OCI-LY1 (cell line): ENCODE measurements at regions not wholly inside any gene's neighbourhood (a gene's known extent, or its start where the extent isn't known, plus 50 kb on each side); places are given as distances from the start of the nearest gene placed in this dataset.

Experiments
- CTCF ChIP-seq: fragments of 200-600 bp; sonication (generic), shearing (Covaris generic); IDR thresholded peaks from 2 replicates; pipeline ENCODE4 v1.5.1; 2017; ENCODE audit warnings: mild to moderate bottlenecking, antibody characterized with exemption, low read length, moderate library complexity, mixed read lengths
- EZH2 ChIP-seq: fragments of 200-600 bp; sonication (generic), shearing (Covaris generic); IDR thresholded peaks from 2 replicates; pipeline ENCODE4 v1.8.0; 2017; ENCODE audit warnings: borderline replicate concordance, mixed run types, mild to moderate bottlenecking, antibody characterized with exemption, low read length, moderate library complexity, mixed read lengths

GRCh38 chr14:38507299-38507698 is 251.4 kb upstream of the CLEC14A start:
- no peak for TF ChIP-seq CTCF
- no peak for TF ChIP-seq EZH2
